ENCODE measurements at regions not wholly inside any gene's neighbourhood (a gene's known extent, or its start where the extent isn't known, plus 50 kb on each side); places are given as distances from the start of the nearest gene placed in this dataset.

DNA sequence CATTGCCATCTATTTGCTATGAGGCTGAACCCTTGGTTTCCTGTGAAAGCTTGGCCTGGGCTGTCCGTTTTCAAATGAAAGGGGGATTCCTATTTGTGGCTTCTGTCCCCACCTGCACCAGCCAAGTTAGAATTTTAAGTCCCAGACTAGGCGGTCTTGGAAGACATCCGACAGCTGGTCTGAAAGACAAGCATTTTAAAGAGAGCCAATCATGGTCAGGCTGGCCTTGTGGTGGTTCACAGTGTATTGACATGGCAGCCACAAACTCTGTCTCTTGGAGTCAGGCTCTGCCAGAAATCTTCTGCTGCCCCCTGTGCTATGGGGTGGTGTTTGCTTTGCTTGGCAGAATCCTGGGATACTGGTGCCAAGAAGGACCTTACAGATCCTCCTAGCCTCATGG lies 319.2 kb upstream of the MOCS1 start:
- TF ChIP-seq, protein P1, sequence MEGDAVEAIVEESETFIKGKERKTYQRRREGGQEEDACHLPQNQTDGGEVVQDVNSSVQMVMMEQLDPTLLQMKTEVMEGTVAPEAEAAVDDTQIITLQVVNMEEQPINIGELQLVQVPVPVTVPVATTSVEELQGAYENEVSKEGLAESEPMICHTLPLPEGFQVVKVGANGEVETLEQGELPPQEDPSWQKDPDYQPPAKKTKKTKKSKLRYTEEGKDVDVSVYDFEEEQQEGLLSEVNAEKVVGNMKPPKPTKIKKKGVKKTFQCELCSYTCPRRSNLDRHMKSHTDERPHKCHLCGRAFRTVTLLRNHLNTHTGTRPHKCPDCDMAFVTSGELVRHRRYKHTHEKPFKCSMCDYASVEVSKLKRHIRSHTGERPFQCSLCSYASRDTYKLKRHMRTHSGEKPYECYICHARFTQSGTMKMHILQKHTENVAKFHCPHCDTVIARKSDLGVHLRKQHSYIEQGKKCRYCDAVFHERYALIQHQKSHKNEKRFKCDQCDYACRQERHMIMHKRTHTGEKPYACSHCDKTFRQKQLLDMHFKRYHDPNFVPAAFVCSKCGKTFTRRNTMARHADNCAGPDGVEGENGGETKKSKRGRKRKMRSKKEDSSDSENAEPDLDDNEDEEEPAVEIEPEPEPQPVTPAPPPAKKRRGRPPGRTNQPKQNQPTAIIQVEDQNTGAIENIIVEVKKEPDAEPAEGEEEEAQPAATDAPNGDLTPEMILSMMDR (IDR thresholded peaks at IDR 0.05) = no peak
- no peak for TF ChIP-seq POLR2A (IDR thresholded peaks at IDR 0.05)
